GM21423 (cell line): ENCODE measurements at regions not wholly inside any gene's neighbourhood (a gene's known extent, or its start where the extent isn't known, plus 50 kb on each side); places are given as distances from the start of the nearest gene placed in this dataset.

Experiments used
- ATAC-seq: cut with Tn5 transposase; IDR thresholded peaks from one replicate; pipeline ENCODE4 v1.9.1; 2021; ENCODE audit warnings: mild to moderate bottlenecking, moderate library complexity; ENCODE audit not compliant: unreplicated experiment

- ATAC-seq = no peak
Observed at GRCh38 chr1:234713440-234713839, 103.5 kb upstream of the IRF2BP2 start.

- no peak for ATAC-seq
Observed at GRCh38 chr1:234712891-234713305, 102.9 kb upstream of the IRF2BP2 start.

- ATAC-seq = no peak
Observed at GRCh38 chr1:234710936-234711724, 101.2 kb upstream of the IRF2BP2 start.

GRCh38 chr1:234710381-234710780, 100.4 kb upstream of the IRF2BP2 start:
- no peak for ATAC-seq

GRCh38 chr1:234709473-234710228, 99.7 kb upstream of the IRF2BP2 start:
- ATAC-seq = no peak

- ATAC-seq = no peak
Observed at GRCh38 chr1:234708700-234709395, 98.9 kb upstream of the IRF2BP2 start.

GRCh38 chr1:234707641-234708040, 97.7 kb upstream of the IRF2BP2 start:
- no peak for ATAC-seq

- no peak for ATAC-seq
Observed at GRCh38 chr1:234706931-234707330, 97.0 kb upstream of the IRF2BP2 start.

GRCh38 chr1:234706199-234706598, 96.2 kb upstream of the IRF2BP2 start:
- ATAC-seq = no peak

- ATAC-seq = no peak
Observed at GRCh38 chr1:234705615-234706014, 95.6 kb upstream of the IRF2BP2 start.

GRCh38 chr1:234704106-234704887, 94.3 kb upstream of the IRF2BP2 start:
- no peak for ATAC-seq

GRCh38 chr1:234702342-234703000, 92.5 kb upstream of the IRF2BP2 start:
- no peak for ATAC-seq

GRCh38 chr1:234701737-234702341, 91.9 kb upstream of the IRF2BP2 start:
- ATAC-seq = no peak

GRCh38 chr1:234699795-234700665, 90.1 kb upstream of the IRF2BP2 start:
- peak; percentile 57 for ATAC-seq

GRCh38 chr1:234698686-234699085, 88.7 kb upstream of the IRF2BP2 start:
- no peak for ATAC-seq

GRCh38 chr1:234697741-234698140, 87.8 kb upstream of the IRF2BP2 start:
- ATAC-seq = no peak

- no peak for ATAC-seq
Observed at GRCh38 chr1:234697015-234697414, 87.0 kb upstream of the IRF2BP2 start.

- ATAC-seq = peak; percentile 61
Observed at GRCh38 chr1:234696148-234696576, 86.2 kb upstream of the IRF2BP2 start.

- no peak for ATAC-seq
Observed at GRCh38 chr1:234694661-234695060, 84.7 kb upstream of the IRF2BP2 start.
